ENCODE measurements at regions not wholly inside any gene's neighbourhood (a gene's known extent, or its start where the extent isn't known, plus 50 kb on each side); places are given as distances from the start of the nearest gene placed in this dataset.

- no peak for DNase-seq (ENCODE audit: low read depth)
- no peak overlapping the region for H3K4me3 ChIP-seq (ENCODE audit: control insufficient read depth, low read depth, low read length)
- TF ChIP-seq, protein P1, sequence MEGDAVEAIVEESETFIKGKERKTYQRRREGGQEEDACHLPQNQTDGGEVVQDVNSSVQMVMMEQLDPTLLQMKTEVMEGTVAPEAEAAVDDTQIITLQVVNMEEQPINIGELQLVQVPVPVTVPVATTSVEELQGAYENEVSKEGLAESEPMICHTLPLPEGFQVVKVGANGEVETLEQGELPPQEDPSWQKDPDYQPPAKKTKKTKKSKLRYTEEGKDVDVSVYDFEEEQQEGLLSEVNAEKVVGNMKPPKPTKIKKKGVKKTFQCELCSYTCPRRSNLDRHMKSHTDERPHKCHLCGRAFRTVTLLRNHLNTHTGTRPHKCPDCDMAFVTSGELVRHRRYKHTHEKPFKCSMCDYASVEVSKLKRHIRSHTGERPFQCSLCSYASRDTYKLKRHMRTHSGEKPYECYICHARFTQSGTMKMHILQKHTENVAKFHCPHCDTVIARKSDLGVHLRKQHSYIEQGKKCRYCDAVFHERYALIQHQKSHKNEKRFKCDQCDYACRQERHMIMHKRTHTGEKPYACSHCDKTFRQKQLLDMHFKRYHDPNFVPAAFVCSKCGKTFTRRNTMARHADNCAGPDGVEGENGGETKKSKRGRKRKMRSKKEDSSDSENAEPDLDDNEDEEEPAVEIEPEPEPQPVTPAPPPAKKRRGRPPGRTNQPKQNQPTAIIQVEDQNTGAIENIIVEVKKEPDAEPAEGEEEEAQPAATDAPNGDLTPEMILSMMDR (IDR thresholded peaks at IDR 0.05; ENCODE audit: control insufficient read depth, insufficient read depth, low read depth, low read length, missing control alignments), result no peak
Measured at GRCh38 chr17:33487187-33487879, 194.2 kb upstream of the ASIC2 start.

- no peak overlapping the region for H3K4me3 ChIP-seq (ENCODE audit: control insufficient read depth, low read depth, low read length)
- TF ChIP-seq, protein P1 (IDR thresholded peaks at IDR 0.05; ENCODE audit: control insufficient read depth, insufficient read depth, low read depth, low read length, missing control alignments), result no peak
- no peak for DNase-seq (ENCODE audit: low read depth)
Measured at GRCh38 chr17:33491871-33492481, 198.9 kb upstream of the ASIC2 start.

GRCh38 chr17:33492731-33493265, 199.7 kb upstream of the ASIC2 start:
- DNase-seq (ENCODE audit: low read depth), result no peak
- no peak overlapping the region for H3K4me3 ChIP-seq (ENCODE audit: control insufficient read depth, low read depth, low read length)
- TF ChIP-seq, protein P1 (IDR thresholded peaks at IDR 0.05; ENCODE audit: control insufficient read depth, insufficient read depth, low read depth, low read length, missing control alignments), result no peak

DNA sequence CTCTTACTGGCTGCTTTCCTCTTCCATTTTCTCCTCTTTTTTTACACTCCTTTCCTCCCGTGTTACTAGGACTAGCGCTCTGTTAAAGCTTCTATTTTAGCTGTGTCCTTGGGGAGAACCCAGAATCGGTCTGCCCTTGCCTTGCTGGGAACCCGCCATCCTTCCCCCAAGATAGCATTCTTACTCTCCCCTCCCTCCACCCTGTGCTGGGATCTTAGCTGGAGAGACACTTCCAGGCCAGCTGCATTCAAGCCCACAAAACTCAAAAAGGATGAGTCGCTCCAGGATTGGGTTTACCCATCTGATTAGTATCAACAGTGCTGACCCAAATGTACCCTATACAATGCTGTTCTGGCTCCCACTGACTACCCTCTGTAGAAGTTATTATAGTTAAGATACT, 200.5 kb upstream of the ASIC2 start:
- no peak overlapping the region for H3K4me3 ChIP-seq (ENCODE audit: control insufficient read depth, low read depth, low read length)
- TF ChIP-seq, protein P1 (IDR thresholded peaks at IDR 0.05; ENCODE audit: control insufficient read depth, insufficient read depth, low read depth, low read length, missing control alignments), result no peak
- DNase-seq (ENCODE audit: low read depth), result no peak

- no peak overlapping the region for H3K4me3 ChIP-seq (ENCODE audit: control insufficient read depth, low read depth, low read length)
- no peak for DNase-seq (ENCODE audit: low read depth)
- TF ChIP-seq, protein P1 (IDR thresholded peaks at IDR 0.05; ENCODE audit: control insufficient read depth, insufficient read depth, low read depth, low read length, missing control alignments), result no peak
Measured at GRCh38 chr17:33494151-33494550, 201.1 kb upstream of the ASIC2 start.

DNA sequence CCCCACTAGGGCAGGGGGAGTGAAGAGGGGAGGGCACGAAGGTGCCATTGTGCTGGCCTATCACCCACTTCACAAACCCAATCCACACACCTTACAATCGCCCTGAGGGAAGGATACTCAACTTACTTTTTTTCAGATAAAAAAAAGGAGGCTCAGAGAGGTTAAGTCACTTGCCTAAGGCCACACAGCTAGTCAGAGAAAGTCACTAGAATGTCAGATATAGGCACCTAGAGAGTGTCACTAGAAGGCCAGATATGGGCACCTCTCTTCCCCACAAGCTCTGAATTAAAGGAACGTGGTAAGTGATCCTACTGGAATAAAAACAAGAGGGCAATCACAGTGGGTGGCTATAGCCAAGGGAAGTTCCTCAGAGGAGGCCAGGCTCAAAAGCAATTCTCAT, 204.5 kb upstream of the ASIC2 start:
- H3K4me3 ChIP-seq (ENCODE audit: control insufficient read depth, low read depth, low read length), result no peak overlapping the region
- TF ChIP-seq, protein P1 (IDR thresholded peaks at IDR 0.05; ENCODE audit: control insufficient read depth, insufficient read depth, low read depth, low read length, missing control alignments), result no peak
- DNase-seq (ENCODE audit: low read depth), result no peak

Measured in AG09309 (cell line).